Astrocyte (in vitro differentiated cells and primary cell): ENCODE measurements at regions not wholly inside any gene's neighbourhood (a gene's known extent, or its start where the extent isn't known, plus 50 kb on each side); places are given as distances from the start of the nearest gene placed in this dataset.

Experiments used
- DNase-seq: peaks from one replicate; pipeline ENCODE4 v3.0.0-alpha.2; 2010; ENCODE audit warnings: low read depth
- FAIRE-seq: peaks from 2 replicates; lab custom pipeline; 2011; peaks lifted over from hg19 to GRCh38; lab: Jason Lieb, UNC
- H2AFZ ChIP-seq: 2 replicates; pipeline ENCODE4 v1.6.0; 2012; ENCODE audit warnings: low read depth, low read length, inconsistent platforms
- H3K27ac ChIP-seq: 2 replicates; pipeline ENCODE4 v1.5.1; 2011; ENCODE audit warnings: low read depth, low read length, inconsistent platforms
- H3K27me3 ChIP-seq: 2 replicates; pipeline ENCODE4 v1.6.0; 2011; ENCODE audit warnings: low read length, inconsistent platforms; ENCODE audit not compliant: insufficient read depth
- H3K36me3 ChIP-seq: 2 replicates; pipeline ENCODE4 v1.5.1; 2011; ENCODE audit warnings: low read length, inconsistent platforms; ENCODE audit not compliant: insufficient read depth
- H3K4me1 ChIP-seq: 2 replicates; pipeline ENCODE4 v1.5.1; 2011; ENCODE audit warnings: low read length, inconsistent platforms; ENCODE audit not compliant: insufficient read depth
- H3K4me2 ChIP-seq: 2 replicates; pipeline ENCODE4 v1.6.0; 2012; ENCODE audit warnings: low read length, inconsistent platforms
- H3K4me3 ChIP-seq: 2 replicates; pipeline ENCODE4 v1.5.1; 2011; ENCODE audit warnings: low read depth, mild to moderate bottlenecking, low read length, inconsistent platforms; ENCODE audit not compliant: insufficient read depth
- H3K79me2 ChIP-seq: 2 replicates; pipeline ENCODE4 v1.6.0; 2012; ENCODE audit warnings: mild to moderate bottlenecking, low read length, inconsistent platforms; ENCODE audit not compliant: insufficient read depth
- H3K9ac ChIP-seq: 2 replicates; pipeline ENCODE4 v1.6.0; 2012; ENCODE audit warnings: mild to moderate bottlenecking, low read length, inconsistent platforms
- H3K9me3 ChIP-seq: 2 replicates; pipeline ENCODE4 v1.5.1; 2012; ENCODE audit warnings: low read depth, mild to moderate bottlenecking, low read length, inconsistent platforms; ENCODE audit not compliant: insufficient read depth
- H4K20me1 ChIP-seq: 2 replicates; pipeline ENCODE4 v1.6.0; 2012; ENCODE audit warnings: low read length, inconsistent platforms; ENCODE audit not compliant: insufficient read depth
- H3K27ac Mint-ChIP-seq: one replicate; pipeline ENCODE4 v1.8.0; 2021; ENCODE audit warnings: mild to moderate bottlenecking, mixed read lengths; ENCODE audit not compliant: unreplicated experiment
- H3K27me3 Mint-ChIP-seq: one replicate; pipeline ENCODE4 v1.8.0; 2021; ENCODE audit warnings: low read depth, mixed read lengths; ENCODE audit not compliant: unreplicated experiment
- H3K36me3 Mint-ChIP-seq: one replicate; pipeline ENCODE4 v1.8.0; 2021; ENCODE audit warnings: low read depth, mixed read lengths; ENCODE audit not compliant: unreplicated experiment
- H3K4me1 Mint-ChIP-seq: one replicate; pipeline ENCODE4 v1.8.0; 2021; ENCODE audit warnings: low read depth, mixed read lengths; ENCODE audit not compliant: unreplicated experiment
- H3K4me3 Mint-ChIP-seq: one replicate; pipeline ENCODE4 v1.8.0; 2021; ENCODE audit warnings: mild to moderate bottlenecking, moderate library complexity, mixed read lengths; ENCODE audit not compliant: unreplicated experiment
- H3K9me3 Mint-ChIP-seq: one replicate; pipeline ENCODE4 v1.8.0; 2021; ENCODE audit warnings: mild to moderate bottlenecking, mixed read lengths; ENCODE audit not compliant: unreplicated experiment
- EZH2 ChIP-seq: IDR thresholded peaks from 2 replicates; pipeline ENCODE4 v1.6.1; 2012; ENCODE audit warnings: mild to moderate bottlenecking, low read length, inconsistent platforms; ENCODE audit not compliant: insufficient read depth
- TF ChIP-seq, protein P1 (sequence below): IDR thresholded peaks from 2 replicates; pipeline ENCODE4 v1.5.1; 2011; ENCODE audit warnings: low read depth, mild to moderate bottlenecking, inconsistent platforms, low read length, moderate library complexity; ENCODE audit not compliant: insufficient read depth

DNA sequence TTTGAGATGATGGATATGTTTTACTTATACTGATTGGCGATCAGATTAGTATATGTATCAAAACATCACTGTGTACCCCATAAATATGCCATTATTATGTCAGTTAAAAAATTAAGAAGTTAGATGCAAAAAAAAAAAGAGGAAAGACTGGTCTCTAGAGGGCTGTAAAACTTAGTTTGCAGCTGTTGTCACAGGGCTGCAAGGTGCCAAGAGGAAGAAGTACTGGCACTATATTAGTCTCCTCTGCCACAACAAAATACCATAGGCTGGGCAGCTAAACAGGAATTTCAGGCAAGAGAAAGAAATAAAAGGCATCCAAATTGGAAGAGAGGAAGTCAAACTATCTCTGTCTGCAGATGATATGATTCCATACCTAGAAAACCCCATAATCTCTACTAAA is 177.8 kb upstream of the PLPP4 start:
- Histone ChIP-seq H3K27ac (no peak overlapping the region), H3K27me3 (no peaks in the 10 kb centered on the region), H3K79me2 (no peaks in the 10 kb centered on the region), H3K36me3 (no peaks in the 10 kb centered on the region), H3K4me1 (no peaks in the 10 kb centered on the region), H2AFZ (no peak overlapping the region), H3K9me3 (no peaks in the 10 kb centered on the region), H4K20me1 (no peaks in the 10 kb centered on the region), H3K4me3 (no peak overlapping the region), H3K9ac (no peak overlapping the region), H3K4me2 (no peak overlapping the region)
- DNase-seq (no peak), FAIRE-seq (no peak)
- Mint-ChIP-seq H3K9me3 (no peaks in the 10 kb centered on the region), H3K4me1 (no peaks in the 10 kb centered on the region), H3K27ac (no peak overlapping the region), H3K4me3 (no peak overlapping the region), H3K27me3 (peaks cover 6% of the 10 kb centered on the region), H3K36me3 (no peaks in the 10 kb centered on the region)
- no peak for TF ChIP-seq EZH2

- no peak for TF ChIP-seq EZH2
- TF ChIP-seq, protein P1, sequence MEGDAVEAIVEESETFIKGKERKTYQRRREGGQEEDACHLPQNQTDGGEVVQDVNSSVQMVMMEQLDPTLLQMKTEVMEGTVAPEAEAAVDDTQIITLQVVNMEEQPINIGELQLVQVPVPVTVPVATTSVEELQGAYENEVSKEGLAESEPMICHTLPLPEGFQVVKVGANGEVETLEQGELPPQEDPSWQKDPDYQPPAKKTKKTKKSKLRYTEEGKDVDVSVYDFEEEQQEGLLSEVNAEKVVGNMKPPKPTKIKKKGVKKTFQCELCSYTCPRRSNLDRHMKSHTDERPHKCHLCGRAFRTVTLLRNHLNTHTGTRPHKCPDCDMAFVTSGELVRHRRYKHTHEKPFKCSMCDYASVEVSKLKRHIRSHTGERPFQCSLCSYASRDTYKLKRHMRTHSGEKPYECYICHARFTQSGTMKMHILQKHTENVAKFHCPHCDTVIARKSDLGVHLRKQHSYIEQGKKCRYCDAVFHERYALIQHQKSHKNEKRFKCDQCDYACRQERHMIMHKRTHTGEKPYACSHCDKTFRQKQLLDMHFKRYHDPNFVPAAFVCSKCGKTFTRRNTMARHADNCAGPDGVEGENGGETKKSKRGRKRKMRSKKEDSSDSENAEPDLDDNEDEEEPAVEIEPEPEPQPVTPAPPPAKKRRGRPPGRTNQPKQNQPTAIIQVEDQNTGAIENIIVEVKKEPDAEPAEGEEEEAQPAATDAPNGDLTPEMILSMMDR, result no peak
- no peak overlapping the region for H3K27ac Mint-ChIP-seq
- H3K9me3 Mint-ChIP-seq, result no peaks in the 10 kb centered on the region
- DNase-seq (no peak), FAIRE-seq (no peak)
- no peaks in the 10 kb centered on the region for H3K36me3 Mint-ChIP-seq
- no peak overlapping the region for H3K9ac ChIP-seq
- H3K9me3 ChIP-seq, result no peaks in the 10 kb centered on the region
- H3K79me2 ChIP-seq, result no peaks in the 10 kb centered on the region
- no peaks in the 10 kb centered on the region for H3K4me1 ChIP-seq
- no peak overlapping the region for H2AFZ ChIP-seq
- H3K4me3 Mint-ChIP-seq, result no peak overlapping the region
- no peak overlapping the region for H3K4me2 ChIP-seq
- H3K27me3 ChIP-seq, result no peaks in the 10 kb centered on the region
- no peaks in the 10 kb centered on the region for H4K20me1 ChIP-seq
- no peaks in the 10 kb centered on the region for H3K4me1 Mint-ChIP-seq
- H3K36me3 ChIP-seq, result no peaks in the 10 kb centered on the region
- H3K27me3 Mint-ChIP-seq, result peaks cover 6% of the 10 kb centered on the region
- no peak overlapping the region for H3K4me3 ChIP-seq
- H3K27ac ChIP-seq, result no peak overlapping the region
Measured at GRCh38 chr10:120282421-120282820, 174.6 kb upstream of the PLPP4 start.

- H3K9me3 Mint-ChIP-seq, result no peaks in the 10 kb centered on the region
- Histone ChIP-seq H3K4me2 (no peak overlapping the region), H3K9me3 (no peaks in the 10 kb centered on the region), H3K4me3 (no peak overlapping the region), H3K79me2 (no peaks in the 10 kb centered on the region), H3K9ac (no peak overlapping the region), H2AFZ (no peak overlapping the region), H3K4me1 (no peaks in the 10 kb centered on the region), H4K20me1 (no peaks in the 10 kb centered on the region), H3K27ac (no peak overlapping the region), H3K27me3 (no peaks in the 10 kb centered on the region), H3K36me3 (no peaks in the 10 kb centered on the region)
- peaks cover 6% of the 10 kb centered on the region for H3K27me3 Mint-ChIP-seq
- H3K4me3 Mint-ChIP-seq, result no peak overlapping the region
- no peaks in the 10 kb centered on the region for H3K36me3 Mint-ChIP-seq
- TF ChIP-seq, protein P1, result no peak
- TF ChIP-seq EZH2, result no peak
- DNase-seq (no peak), FAIRE-seq (no peak)
- no peaks in the 10 kb centered on the region for H3K4me1 Mint-ChIP-seq
- H3K27ac Mint-ChIP-seq, result no peak overlapping the region
Measured at GRCh38 chr10:120282846-120283492, 174.1 kb upstream of the PLPP4 start.
